GM21367 (cell line): ENCODE measurements at regions not wholly inside any gene's neighbourhood (a gene's known extent, or its start where the extent isn't known, plus 50 kb on each side); places are given as distances from the start of the nearest gene placed in this dataset.
"Not testable (repeated sequence)": the region's sequence is repeated elsewhere in the genome, so short reads cannot be mapped to it uniquely, and the experiment has no call there.

Experiments used
- ATAC-seq: cut with Tn5 transposase; IDR thresholded peaks from one replicate; pipeline ENCODE4 v1.9.1; 2021; ENCODE audit not compliant: unreplicated experiment

GRCh38 chr5:53733853-53734252 is 173.4 kb downstream of the NDUFS4 start:
- no peak for ATAC-seq

GRCh38 chr5:53738105-53738504 is 177.7 kb downstream of the NDUFS4 start:
- ATAC-seq, result no peak

GRCh38 chr5:53739111-53739510 is 178.7 kb downstream of the NDUFS4 start:
- ATAC-seq, result no peak

- ATAC-seq, result no peak
Observed at GRCh38 chr5:53749621-53750020, 189.2 kb downstream of the NDUFS4 start.

- ATAC-seq, result not testable (repeated sequence)
Observed at GRCh38 chr5:53752282-53752681, 191.8 kb downstream of the NDUFS4 start.

GRCh38 chr5:53766673-53767072 is 206.2 kb downstream of the NDUFS4 start:
- ATAC-seq, result no peak

GRCh38 chr5:53777864-53778618 is 217.6 kb downstream of the NDUFS4 start:
- ATAC-seq, result peak; percentile 79

GRCh38 chr5:53779541-53779981 is 219.1 kb downstream of the NDUFS4 start:
- peak; percentile 48 for ATAC-seq

GRCh38 chr5:53782620-53783019 is 222.2 kb downstream of the NDUFS4 start:
- ATAC-seq, result no peak

GRCh38 chr5:53783624-53784228 is 223.3 kb downstream of the NDUFS4 start:
- ATAC-seq, result no peak

GRCh38 chr5:53784596-53784995 is 224.2 kb downstream of the NDUFS4 start:
- ATAC-seq, result no peak

- ATAC-seq, result no peak
Observed at GRCh38 chr5:53785924-53786323, 225.5 kb downstream of the NDUFS4 start.

- no peak for ATAC-seq
Observed at GRCh38 chr5:53790026-53790425, 229.6 kb downstream of the NDUFS4 start.

- ATAC-seq, result no peak
Observed at GRCh38 chr5:53792338-53792737, 231.9 kb downstream of the NDUFS4 start.

GRCh38 chr5:53799644-53800043 is 239.2 kb downstream of the NDUFS4 start:
- ATAC-seq, result not testable (repeated sequence)

- not testable (repeated sequence) for ATAC-seq
Observed at GRCh38 chr5:53808392-53808791, 248.0 kb downstream of the NDUFS4 start.

- ATAC-seq, result peak; percentile 60
Observed at GRCh38 chr5:53814819-53815218, 254.4 kb downstream of the NDUFS4 start.

GRCh38 chr5:53815471-53815870 is 255.0 kb downstream of the NDUFS4 start:
- ATAC-seq, result no peak

GRCh38 chr5:53817183-53817582 is 256.7 kb downstream of the NDUFS4 start:
- ATAC-seq, result no peak

- no peak for ATAC-seq
Observed at GRCh38 chr5:53819482-53819881, 259.0 kb downstream of the NDUFS4 start.

- ATAC-seq, result peak; percentile 57
Observed at GRCh38 chr5:53820119-53820801, 259.8 kb downstream of the NDUFS4 start.

- ATAC-seq, result peak; percentile 90
Observed at GRCh38 chr5:53820802-53821171, 260.3 kb downstream of the NDUFS4 start.
